Activated CD4-positive, alpha-beta T cell treated with anti-CD3 and anti-CD28 coated beads for 48 hours (primary cell): ENCODE measurements at regions not wholly inside any gene's neighbourhood (a gene's known extent, or its start where the extent isn't known, plus 50 kb on each side); places are given as distances from the start of the nearest gene placed in this dataset.

Source experiments
- DNase-seq: peaks from one replicate; pipeline ENCODE4 v3.0.0-alpha.2; 2020

DNA sequence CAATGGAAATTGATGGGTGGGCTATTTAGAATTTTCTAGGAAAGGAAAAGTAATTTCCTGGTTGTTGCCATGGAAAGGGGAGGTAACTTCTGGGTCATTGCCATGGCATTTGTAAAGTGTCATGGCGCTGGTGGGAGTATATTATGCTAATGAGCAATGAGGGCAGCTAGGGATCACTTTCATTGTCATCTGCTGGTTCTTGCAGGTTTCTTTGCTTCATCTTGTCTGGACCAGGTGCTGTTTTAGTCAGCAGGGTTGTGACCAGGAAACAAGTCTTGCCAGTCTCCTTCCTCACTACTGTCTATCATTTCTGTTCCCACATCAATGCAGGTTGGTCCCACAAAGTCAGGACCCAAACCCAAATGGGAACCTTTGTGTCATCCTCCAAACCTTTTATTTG, 237.6 kb upstream of the C11orf87 start:
- no peak for DNase-seq

DNA sequence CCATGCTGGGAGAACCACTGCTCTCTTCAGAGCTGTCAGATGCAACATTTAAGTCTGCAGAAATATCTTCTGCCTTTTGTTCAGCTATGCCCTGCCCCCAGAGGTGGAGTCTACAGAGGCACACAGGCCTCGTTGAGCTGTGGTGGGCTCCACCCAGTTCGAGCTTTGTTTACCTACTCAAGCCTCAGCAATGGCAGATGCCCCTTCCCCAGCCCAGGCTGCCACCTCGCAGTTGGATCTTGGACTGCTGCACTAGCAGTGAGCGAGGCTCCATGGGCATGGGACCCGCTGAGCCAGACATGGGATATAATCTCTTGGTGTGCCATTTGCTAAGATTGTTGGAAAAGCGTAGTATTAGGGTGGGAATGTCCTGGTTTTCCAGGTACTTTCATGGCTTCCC, 229.1 kb upstream of the C11orf87 start:
- no peak for DNase-seq

DNA sequence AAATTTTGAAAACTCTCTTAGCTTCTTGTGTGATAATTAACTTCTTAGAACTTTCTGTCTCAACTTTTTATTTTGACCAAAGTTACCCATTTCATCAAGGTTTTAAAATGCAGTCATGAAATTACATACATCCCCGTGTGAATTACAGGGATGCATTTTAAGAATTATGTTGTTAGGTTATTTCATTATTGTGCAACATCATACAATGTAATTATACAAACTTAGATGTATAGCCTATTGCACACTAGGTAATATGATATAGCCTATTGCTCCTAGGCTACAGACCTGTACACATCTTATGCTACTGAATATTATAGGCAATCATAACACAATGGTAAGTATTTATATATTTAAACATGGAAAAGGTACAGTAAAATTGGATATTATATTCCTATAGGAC, 228.1 kb upstream of the C11orf87 start:
- no peak for DNase-seq

- DNase-seq: no peak
Measured at GRCh38 chr11:109196016-109196415, 226.0 kb upstream of the C11orf87 start.

- no peak for DNase-seq
Measured at GRCh38 chr11:109197656-109198055, 224.3 kb upstream of the C11orf87 start.

DNA sequence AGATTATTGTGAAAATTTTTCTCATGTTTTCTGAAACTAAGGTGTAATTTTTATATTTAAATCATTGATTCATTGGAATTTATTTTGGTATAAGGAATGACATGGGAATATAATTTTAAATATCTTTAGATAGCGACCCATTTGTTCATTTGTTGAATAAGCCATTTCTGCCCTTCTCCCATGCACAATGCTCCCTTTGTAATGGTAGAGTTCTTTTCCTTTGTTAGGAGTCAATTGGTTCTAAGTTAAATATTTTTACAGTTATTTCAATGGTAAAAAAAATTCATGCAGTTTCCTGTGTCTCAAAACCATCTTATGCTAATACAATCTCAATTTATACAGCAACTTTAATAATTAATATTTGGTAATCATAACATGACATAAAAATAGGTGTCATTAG, 218.8 kb upstream of the C11orf87 start:
- no peak for DNase-seq

DNA sequence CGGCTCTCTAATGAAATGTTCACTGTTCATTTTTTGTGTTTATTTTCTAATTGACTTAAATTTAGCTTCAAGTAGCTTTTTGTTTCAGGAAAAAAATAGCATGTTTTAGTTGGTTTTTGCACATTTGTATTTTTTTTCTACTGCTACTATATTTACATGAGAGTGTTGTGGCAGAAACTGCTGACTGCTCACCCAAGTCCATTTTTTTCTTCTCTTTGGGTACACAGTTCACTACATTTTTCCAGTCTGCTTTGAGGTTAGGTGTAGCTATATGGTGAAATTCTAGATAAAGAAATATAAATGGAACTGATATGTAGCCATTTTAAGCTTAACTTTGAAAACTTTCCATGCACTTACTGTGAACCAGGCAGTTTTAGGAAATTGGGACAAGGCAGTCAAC, 216.7 kb upstream of the C11orf87 start:
- no peak for DNase-seq

DNA sequence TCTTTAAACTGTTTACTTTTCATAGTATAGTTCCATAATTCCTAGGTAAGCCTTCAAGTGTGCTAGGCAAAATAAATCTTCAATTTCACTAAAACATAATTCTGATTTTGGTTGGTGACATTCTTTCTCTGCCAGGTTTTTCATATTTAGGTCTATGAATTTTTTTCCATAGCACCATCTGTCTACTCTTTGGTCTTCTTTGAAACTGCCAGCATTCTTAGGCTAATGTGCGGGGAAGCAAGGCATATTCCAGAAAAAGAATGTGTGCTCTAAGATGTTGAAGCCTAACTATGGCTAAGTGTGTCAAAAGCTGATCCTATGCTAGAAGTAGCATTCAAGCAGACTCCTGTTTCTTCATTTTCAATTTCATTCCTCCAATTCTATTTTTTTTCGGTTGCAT, 213.9 kb upstream of the C11orf87 start:
- DNase-seq: no peak

DNA sequence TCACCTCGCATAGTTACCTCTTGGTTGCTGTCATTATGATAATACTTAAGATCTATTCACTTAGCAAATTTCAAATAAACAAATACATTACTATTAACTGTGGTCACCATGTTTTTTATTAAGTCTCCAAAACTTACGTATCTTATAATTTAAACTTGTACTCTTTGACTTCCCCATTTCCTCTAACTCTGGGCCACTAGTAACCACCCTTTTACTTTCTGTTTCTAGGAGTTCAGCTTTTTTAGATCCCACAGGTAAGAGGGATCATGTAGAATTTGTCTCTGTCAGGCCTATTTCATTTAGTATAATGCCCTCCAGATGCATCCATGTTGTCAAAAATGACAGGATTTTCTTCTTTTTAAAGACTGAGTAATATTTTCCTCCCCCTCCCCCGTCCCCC, 212.4 kb upstream of the C11orf87 start:
- no peak for DNase-seq

GRCh38 chr11:109221190-109221589, 200.8 kb upstream of the C11orf87 start:
- no peak for DNase-seq

GRCh38 chr11:109222761-109223160, 199.2 kb upstream of the C11orf87 start:
- no peak for DNase-seq

- no peak for DNase-seq
Measured at GRCh38 chr11:109223451-109223850, 198.5 kb upstream of the C11orf87 start.

- no peak for DNase-seq
Measured at GRCh38 chr11:109229682-109230081, 192.3 kb upstream of the C11orf87 start.

DNA sequence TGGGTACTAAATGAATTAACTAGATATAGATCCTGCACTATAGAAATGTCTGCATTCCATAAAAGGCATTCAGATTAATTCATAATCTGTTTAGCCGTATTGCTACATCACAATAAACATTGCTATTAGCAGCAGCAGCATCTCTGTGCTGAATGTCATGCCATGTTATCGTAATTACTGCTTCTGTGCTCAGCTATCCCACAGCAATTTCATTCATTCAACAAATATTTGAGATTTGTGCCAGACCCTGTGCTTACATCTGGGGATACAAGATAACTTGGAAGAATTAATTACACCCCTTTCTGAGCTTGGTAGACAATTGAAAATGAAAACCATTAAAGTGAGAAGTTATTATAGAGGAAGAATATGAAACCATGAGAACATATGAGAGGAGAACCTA, 185.8 kb upstream of the C11orf87 start:
- DNase-seq: no peak

- no peak for DNase-seq
Measured at GRCh38 chr11:109236696-109237095, 185.3 kb upstream of the C11orf87 start.

- no peak for DNase-seq
Measured at GRCh38 chr11:109237636-109238035, 184.4 kb upstream of the C11orf87 start.

GRCh38 chr11:109241988-109242536, 179.9 kb upstream of the C11orf87 start:
- DNase-seq: no peak

DNA sequence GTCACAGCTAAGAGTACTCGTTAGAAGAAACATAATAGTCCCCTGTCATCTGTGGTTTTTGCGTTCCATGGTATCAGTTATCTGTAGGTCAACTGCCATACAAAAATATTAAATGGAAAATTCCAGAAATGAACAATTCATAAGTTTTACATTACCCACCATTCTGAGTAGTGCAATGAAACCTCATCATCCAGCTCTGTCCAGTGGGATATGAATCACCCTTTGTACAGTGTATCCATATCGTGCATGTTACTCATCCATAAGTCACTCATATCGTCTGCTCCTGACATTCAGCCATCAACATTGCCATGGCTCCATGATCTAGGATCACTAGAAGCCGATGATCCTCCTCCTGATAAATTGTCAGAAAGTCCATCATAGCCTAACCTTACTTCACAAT, 174.9 kb upstream of the C11orf87 start:
- no peak for DNase-seq

GRCh38 chr11:109249597-109249996, 172.4 kb upstream of the C11orf87 start:
- no peak for DNase-seq

GRCh38 chr11:109251230-109251629, 170.8 kb upstream of the C11orf87 start:
- DNase-seq: no peak

DNA sequence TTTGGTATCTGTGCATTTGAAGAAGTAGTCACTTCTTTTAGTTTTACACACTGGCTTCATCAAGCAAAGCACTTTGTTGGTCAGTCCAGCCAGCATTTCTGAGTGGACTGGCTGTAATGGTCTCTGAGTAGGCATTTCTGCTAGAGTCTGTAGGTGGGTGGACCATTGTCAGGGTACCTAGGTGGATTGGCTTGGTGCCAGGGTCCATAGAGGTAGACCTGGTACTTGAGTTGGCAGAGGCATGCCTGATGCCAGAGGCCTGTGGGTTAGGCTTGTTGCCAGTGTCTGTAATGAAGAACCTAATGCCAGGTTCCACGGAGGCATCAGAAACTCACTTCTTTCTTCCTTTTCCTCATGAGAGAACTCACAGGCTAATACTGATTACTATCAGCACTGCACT, 157.9 kb upstream of the C11orf87 start:
- no peak for DNase-seq

- DNase-seq: no peak
Measured at GRCh38 chr11:109267293-109268095, 154.5 kb upstream of the C11orf87 start.

GRCh38 chr11:109275931-109276330, 146.1 kb upstream of the C11orf87 start:
- no peak for DNase-seq

GRCh38 chr11:109285465-109285864, 136.5 kb upstream of the C11orf87 start:
- DNase-seq: no peak

- no peak for DNase-seq
Measured at GRCh38 chr11:109291553-109291952, 130.4 kb upstream of the C11orf87 start.
